Subcutaneous abdominal adipose tissue (tissue), 5 donors: ENCODE measurements at regions not wholly inside any gene's neighbourhood (a gene's known extent, or its start where the extent isn't known, plus 50 kb on each side); places are given as distances from the start of the nearest gene placed in this dataset.
"Not testable (repeated sequence)": the region's sequence is repeated elsewhere in the genome, so short reads cannot be mapped to it uniquely, and the experiment has no call there.

Source experiments
- H3K27ac ChIP-seq: one replicate; pipeline ENCODE4 v1.7.0; 2013; ENCODE audit warnings: low read depth, mild to moderate bottlenecking, inconsistent platforms, low read length, moderate library complexity
- H3K27me3 ChIP-seq, 5 donors: one replicate each; pipeline ENCODE4 v1.7.0; 2013; ENCODE audit warnings: low read length in 5 of 5, inconsistent platforms in 1 of 5; ENCODE audit not compliant: control insufficient read depth in 5 of 5, insufficient read depth in 4 of 5
- H3K36me3 ChIP-seq, 5 donors: one replicate each; pipeline ENCODE4 v1.7.0; 2013; ENCODE audit warnings: low read length in 5 of 5; ENCODE audit not compliant: control insufficient read depth in 5 of 5, insufficient read depth in 5 of 5
- H3K4me1 ChIP-seq, 5 donors: one replicate each; pipeline ENCODE4 v1.7.0; 2013; ENCODE audit warnings: low read length in 5 of 5, mild to moderate bottlenecking in 3 of 5, moderate library complexity in 1 of 5; ENCODE audit not compliant: control insufficient read depth in 5 of 5, insufficient read depth in 5 of 5
- H3K4me3 ChIP-seq, 5 donors: one replicate each; pipeline ENCODE4 v1.7.0; 2013; ENCODE audit warnings: low read length in 5 of 5, low read depth in 1 of 5
- H3K9ac ChIP-seq, 5 donors: one replicate each; pipeline ENCODE4 v1.7.0; 2013; ENCODE audit warnings: low read length in 5 of 5, mild to moderate bottlenecking in 4 of 5, moderate library complexity in 3 of 5
- H3K9me3 ChIP-seq, 5 donors: one replicate each; pipeline ENCODE4 v1.7.0; 2013; ENCODE audit warnings: low read length in 5 of 5; ENCODE audit not compliant: control insufficient read depth in 5 of 5
- donor health status: healthy.
- donor health status: healthy.
- donor health status: healthy.
- donor health status: healthy.
- donor health status: healthy.

DNA sequence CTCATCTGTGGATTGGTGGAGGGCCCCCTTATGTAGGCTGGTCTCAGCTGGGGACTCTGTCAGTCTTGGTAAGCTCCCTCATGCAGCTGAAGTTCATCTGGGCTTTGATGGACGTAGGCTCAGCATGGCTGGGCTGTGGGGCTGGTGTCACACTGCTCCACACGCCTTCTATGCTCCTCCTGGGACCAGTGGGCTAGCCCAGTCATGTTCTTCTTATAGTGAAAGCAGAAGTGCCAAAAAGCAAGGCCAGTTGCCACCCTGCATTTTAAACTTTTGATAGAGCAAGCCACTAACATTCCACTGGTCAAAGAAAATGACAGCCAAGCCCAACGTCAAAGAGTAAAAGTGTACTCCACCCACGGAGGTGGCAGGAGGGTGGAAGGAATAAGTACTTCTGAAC is 165.5 kb downstream of the MEX3B start:
- Histone ChIP-seq H3K9ac (no peak overlapping the region), H3K4me1 (peaks cover 0 to 6% (median 0%) of the 10 kb centered on the region in 5 donors), H3K36me3 (no peaks in the 10 kb centered on the region), H3K4me3 (no peak overlapping the region), H3K27me3 (no peaks in the 10 kb centered on the region), H3K9me3 (no peaks in the 10 kb centered on the region), H3K27ac (no peak overlapping the region)

DNA sequence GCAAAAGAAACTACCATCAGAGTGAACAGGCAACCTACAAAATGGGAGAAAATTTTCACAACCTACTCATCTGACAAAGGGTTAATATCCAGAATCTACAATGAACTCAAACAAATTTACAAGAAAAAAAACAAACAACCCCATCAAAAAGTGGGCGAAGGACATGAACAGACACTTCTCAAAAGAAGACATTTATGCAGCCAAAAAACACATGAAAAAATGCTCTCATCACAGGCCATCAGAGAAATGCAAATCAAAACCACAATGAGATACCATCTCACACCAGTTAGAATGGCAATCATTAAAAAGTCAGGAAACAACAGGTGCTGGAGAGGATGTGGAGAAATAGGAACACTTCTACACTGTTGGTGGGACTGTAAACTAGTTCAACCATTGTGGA is 170.1 kb downstream of the MEX3B start:
- H3K9me3 ChIP-seq, H3K36me3 ChIP-seq, H3K27ac ChIP-seq, H3K27me3 ChIP-seq, H3K4me3 ChIP-seq, H3K9ac ChIP-seq, H3K4me1 ChIP-seq: not testable (repeated sequence)

DNA sequence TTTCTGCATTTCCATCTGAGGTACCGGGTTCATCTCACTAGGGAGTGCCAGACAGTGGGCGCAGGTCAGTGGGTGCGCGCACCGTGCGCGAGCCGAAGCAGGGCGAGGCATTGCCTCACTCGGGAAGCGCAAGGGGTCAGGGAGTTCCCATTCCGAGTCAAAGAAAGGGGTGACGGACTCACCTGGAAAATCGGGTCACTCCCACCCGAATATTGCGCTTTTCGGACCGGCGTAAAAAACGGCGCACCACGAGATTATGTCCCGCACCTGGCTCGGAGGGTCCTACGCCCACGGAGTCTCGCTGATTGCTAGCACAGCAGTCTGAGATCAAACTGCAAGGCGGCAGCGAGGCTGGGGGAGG is 175.1 kb downstream of the MEX3B start:
- not testable (repeated sequence) for H3K36me3 ChIP-seq, H3K27ac ChIP-seq, H3K4me1 ChIP-seq, H3K27me3 ChIP-seq, H3K9ac ChIP-seq, H3K9me3 ChIP-seq, H3K4me3 ChIP-seq

DNA sequence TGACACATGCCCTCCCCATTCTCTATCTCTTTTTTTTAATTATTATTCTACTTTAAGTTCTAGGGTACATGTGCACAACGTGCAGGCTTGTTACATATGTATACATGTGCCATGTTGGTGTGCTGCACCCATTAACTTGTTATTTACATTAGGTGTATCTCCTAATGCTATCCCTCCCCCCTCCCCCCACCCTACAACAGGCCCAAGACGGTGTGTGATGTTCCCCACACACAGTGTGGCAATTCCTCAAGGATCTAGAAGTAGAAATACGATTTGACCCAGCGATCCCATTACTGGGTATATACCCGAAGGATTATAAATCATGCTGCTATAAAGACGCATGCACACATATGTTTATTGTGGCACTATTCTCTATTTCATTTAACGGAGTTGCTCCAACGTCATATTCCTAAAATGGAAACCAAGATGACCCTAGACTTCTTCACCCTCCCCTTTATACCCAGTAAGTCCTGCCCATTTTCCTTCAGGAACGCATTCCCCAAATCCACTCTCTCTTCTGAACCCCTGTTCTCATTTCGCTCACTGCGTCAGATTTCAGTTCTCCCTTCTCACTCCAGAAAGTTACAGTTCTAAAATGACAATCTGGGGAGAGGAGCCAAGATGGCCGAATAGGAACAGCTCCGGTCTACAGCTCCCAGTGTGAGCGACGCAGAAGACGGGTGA is 175.6 kb downstream of the MEX3B start:
- H3K9me3 ChIP-seq, H3K4me3 ChIP-seq, H3K27me3 ChIP-seq, H3K27ac ChIP-seq, H3K9ac ChIP-seq, H3K4me1 ChIP-seq, H3K36me3 ChIP-seq: not testable (repeated sequence)

DNA sequence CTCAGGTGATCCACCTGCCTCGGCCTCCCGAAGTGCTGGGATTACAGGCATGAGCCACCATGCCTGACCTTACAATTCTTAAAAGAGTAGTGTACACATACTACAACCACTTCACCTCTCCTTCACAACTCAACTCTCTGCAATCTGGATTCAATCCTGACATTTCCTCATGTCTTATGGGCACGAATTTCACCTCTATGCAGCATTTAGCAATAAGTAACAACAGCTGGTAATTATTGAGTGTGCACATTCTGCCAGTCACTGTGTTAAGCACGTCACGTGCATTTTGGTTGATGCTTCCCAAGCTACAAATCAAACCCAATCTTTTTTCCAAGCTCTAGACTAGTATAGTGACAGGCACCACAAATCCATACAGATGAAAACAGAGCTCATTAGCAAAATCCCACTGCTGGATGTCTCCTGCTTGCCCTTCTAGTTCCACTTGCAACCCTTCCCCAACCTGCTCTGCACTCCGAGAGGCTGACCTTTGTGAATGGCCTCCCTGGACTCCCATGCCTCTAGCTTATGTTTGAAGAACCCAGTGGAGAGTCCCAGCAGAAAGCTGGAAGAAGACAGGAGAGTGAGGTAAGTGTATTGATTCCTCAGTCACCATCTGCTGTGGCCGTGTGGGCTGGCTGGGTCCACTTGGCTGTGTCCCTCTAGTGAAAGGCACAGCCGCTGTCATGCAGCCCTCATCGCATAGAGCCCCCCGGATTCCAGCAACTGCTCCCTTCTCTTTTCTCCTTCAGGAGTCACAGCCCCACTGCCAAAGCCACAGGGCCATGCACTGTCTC is 176.5 kb downstream of the MEX3B start:
- no peak overlapping the region for H3K27ac ChIP-seq
- H3K4me3 ChIP-seq: no peak overlapping the region
- no peaks in the 10 kb centered on the region for H3K9me3 ChIP-seq
- H3K9ac ChIP-seq: no peak overlapping the region
- H3K4me1 ChIP-seq: peaks cover 0 to 7% (median 6%) of the 10 kb centered on the region in 5 donors
- H3K36me3 ChIP-seq: no peaks in the 10 kb centered on the region
- H3K27me3 ChIP-seq: no peaks in the 10 kb centered on the region

DNA sequence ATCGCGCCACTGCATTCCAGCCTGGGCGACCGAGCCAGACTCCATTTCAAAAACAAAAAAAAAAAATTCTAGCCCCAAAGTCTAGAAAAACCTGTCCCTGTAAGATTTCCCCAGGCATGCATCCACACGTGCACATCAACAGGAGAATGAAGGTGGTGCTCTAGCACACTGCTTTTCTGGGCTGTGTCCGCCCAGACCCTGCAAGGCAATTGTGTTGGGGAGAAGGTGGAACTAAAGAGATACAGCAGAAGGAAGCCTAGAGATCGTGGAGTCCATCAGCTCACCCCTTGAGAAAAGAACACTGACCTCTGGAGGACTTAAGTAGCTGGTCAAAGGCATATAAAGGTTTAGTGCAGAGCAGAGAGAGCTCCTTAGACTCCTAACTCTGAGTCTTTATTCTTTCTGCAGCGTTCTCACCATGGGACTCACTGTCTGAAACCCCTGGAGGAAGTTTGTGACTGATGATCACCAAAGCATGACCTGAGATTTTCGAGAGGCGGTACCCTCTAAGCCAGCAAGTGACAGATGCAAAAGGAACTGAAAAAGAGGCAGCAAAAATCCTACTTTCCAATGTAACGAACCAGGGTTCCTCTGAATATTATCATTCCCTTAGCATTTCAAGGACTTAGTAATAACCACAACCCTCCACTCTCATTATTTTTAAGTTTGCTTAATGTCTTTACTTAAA is 179.8 kb downstream of the MEX3B start:
- H3K9me3 ChIP-seq: no peaks in the 10 kb centered on the region
- H3K27ac ChIP-seq: no peak overlapping the region
- H3K36me3 ChIP-seq: no peaks in the 10 kb centered on the region
- no peak overlapping the region for H3K9ac ChIP-seq
- H3K4me3 ChIP-seq: no peak overlapping the region
- H3K4me1 ChIP-seq: peaks cover 0 to 7% (median 6%) of the 10 kb centered on the region in 5 donors
- no peaks in the 10 kb centered on the region for H3K27me3 ChIP-seq

DNA sequence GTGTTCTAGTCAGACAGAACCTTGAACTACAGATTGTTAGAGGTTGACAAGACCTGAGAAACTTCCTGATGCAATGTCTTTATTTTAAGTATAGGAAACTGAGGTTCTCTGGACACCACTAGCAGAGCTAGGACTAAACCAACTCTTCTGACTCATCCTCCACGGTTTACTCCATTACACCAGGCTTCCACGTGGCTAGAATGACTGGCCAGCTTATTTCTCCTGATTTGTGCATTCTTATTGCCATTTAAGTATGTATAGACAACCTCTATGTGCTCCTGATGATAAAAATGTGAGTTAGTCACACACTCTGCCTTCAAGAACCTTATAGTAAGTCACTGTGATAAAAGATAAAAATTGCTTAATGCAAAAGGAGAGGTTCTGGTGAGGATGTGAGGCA is 182.7 kb downstream of the MEX3B start:
- H3K9me3 ChIP-seq: no peaks in the 10 kb centered on the region
- no peak overlapping the region for H3K27ac ChIP-seq
- H3K9ac ChIP-seq: no peak overlapping the region
- no peaks in the 10 kb centered on the region for H3K27me3 ChIP-seq
- H3K4me3 ChIP-seq: no peak overlapping the region
- H3K36me3 ChIP-seq: no peaks in the 10 kb centered on the region
- no peaks in the 10 kb centered on the region for H3K4me1 ChIP-seq

DNA sequence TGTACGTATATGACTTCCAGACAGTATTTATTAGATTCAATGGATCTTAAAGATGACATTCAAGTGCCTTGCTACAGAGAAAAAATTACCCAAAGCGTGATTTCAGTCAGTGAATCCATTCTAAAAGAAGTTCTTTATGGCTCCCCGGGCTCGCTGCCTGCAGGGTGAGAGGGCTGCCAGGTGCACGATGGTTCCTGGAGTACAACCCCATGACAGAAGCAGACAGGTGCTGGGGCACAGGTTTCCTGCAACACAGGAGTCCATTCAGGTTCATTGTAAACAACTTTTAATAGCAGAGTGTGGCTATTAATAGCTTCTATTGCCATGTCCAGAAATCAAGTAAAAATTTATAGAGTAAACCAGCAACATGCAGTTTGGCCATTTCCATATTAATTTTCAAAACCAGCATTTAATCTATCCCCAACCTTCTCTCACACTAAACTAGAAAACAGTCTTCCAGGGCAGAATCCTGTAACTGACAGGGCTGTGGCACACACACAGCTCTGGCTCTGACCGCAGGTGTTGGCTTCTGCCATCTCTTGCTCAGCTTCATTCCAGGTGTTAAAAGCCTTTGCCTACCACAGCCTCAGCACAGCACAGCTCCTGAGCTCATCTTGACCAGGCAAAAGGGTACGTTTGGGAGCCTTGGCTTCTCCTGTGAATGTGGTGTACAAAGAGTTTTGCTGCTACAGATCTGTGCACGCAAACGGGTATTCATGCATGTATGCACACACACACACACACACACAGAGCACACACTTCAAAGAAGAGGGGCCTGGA is 185.9 kb downstream of the MEX3B start:
- no peaks in the 10 kb centered on the region for H3K9me3 ChIP-seq
- H3K27me3 ChIP-seq: no peaks in the 10 kb centered on the region
- no peak overlapping the region for H3K9ac ChIP-seq
- H3K4me3 ChIP-seq: no peak overlapping the region
- no peaks in the 10 kb centered on the region for H3K36me3 ChIP-seq
- H3K4me1 ChIP-seq: no peaks in the 10 kb centered on the region
- H3K27ac ChIP-seq: no peak overlapping the region

DNA sequence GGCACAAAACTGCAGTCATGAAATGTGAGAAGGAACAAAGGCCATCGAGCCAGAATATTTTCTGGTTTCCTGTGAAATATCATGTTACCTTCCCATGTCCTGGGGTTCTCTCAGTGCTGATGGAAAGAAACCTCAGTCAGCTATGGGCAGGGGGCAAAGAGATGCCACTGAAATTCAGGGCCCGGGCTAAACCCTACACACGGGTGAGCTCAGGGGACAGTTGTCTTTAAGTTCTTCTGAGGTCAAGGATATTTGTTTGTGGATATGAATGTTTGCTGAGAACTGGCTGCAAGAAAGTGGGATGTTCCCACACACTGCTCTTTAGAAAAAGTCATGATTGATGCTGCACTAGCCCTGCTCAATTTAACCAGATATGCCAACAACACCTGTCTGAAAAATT is 187.2 kb downstream of the MEX3B start:
- Histone ChIP-seq H3K27me3 (peaks cover 0 to 5% (median 0%) of the 10 kb centered on the region in 5 donors), H3K27ac (no peak overlapping the region), H3K4me1 (peaks cover 0 to under 1% (median 0%) of the 10 kb centered on the region in 5 donors), H3K36me3 (no peaks in the 10 kb centered on the region), H3K9ac (no peak overlapping the region), H3K4me3 (no peak overlapping the region), H3K9me3 (no peaks in the 10 kb centered on the region)
